ENCODE measurements at regions not wholly inside any gene's neighbourhood (a gene's known extent, or its start where the extent isn't known, plus 50 kb on each side); places are given as distances from the start of the nearest gene placed in this dataset.
"Not testable (repeated sequence)": the region's sequence is repeated elsewhere in the genome, so short reads cannot be mapped to it uniquely, and the experiment has no call there.

DNA sequence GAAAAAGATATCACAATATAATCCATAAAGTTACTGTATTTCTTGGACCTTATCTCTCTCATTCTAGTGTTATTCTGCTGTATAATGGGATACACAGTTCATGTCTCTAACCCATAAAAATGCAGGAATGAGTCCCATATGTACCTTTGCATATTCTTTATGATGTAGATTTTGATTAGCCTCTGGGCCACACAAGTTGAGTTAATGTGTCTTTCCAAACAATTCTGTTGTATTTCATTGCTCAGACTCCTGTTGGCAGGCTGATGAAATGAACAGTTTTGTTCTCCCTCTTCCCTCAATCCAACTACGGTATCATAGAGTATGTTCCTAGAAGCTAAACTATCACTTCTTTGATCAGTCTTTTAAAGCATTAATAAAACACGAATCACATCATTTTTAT, 113.2 kb upstream of the SATB2 start:
- FAIRE-seq (no peak), DNase-seq (ENCODE audit: low spot score) (no peak)

DNA sequence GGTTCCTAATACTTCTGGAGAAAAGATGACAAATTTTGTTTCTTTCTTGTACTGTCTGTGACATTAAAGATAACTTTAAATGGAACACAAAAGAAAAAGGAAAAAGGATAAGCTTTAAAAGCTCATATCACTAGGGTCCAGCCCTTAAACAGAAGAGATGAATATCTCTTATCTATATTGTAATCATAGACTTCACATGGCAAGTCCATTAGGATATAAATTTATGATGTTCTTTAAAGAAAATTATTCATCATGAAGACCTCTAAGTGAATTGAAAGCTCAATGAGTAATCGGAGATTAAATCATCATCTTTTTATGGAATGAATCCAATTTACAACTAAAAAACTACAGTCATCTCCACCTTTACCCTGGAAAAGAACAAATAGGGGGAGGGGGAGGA, 111.6 kb upstream of the SATB2 start:
- DNase-seq (ENCODE audit: low spot score) (no peak), FAIRE-seq (no peak)

GRCh38 chr2:199558156-199558555, 100.4 kb upstream of the SATB2 start:
- no peak for DNase-seq (ENCODE audit: low spot score)
- FAIRE-seq, result no peak

GRCh38 chr2:199556527-199557285, 99.0 kb upstream of the SATB2 start:
- FAIRE-seq, result no peak
- no peak for DNase-seq (ENCODE audit: low spot score)

- no peak for DNase-seq (ENCODE audit: low spot score)
- no peak for FAIRE-seq
Measured at GRCh38 chr2:199554026-199554425, 96.3 kb upstream of the SATB2 start.

- FAIRE-seq (no peak), DNase-seq (ENCODE audit: low spot score) (no peak)
Measured at GRCh38 chr2:199552141-199552540, 94.4 kb upstream of the SATB2 start.

DNA sequence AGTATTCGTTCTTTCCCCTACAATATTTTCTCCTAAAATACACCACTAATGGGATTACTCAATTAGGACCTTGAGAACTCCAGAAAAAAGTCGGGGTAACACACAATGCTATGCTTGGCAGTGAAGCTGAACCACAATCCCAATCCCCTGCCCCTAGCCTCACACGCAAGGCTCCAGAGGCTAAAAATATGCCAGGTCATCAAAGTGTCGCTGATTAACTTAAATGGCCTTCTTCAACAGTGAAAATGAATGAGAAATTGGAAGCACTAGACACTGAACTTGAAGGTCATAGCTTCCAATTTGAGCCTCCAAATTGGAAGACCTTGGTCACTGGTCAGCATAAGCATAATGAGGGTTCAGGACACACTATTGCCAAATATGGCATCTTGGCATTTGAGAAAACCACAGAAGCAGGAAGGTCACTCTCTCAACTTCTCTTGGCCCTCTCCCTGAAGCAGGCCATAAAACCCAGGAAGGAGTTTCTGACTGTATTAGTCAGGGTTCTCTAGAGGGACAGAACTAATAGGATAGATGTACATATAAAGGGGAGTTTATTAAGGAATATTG, 86.0 kb upstream of the SATB2 start:
- DNase-seq (ENCODE audit: low spot score) (no peak), FAIRE-seq (no peak)

DNA sequence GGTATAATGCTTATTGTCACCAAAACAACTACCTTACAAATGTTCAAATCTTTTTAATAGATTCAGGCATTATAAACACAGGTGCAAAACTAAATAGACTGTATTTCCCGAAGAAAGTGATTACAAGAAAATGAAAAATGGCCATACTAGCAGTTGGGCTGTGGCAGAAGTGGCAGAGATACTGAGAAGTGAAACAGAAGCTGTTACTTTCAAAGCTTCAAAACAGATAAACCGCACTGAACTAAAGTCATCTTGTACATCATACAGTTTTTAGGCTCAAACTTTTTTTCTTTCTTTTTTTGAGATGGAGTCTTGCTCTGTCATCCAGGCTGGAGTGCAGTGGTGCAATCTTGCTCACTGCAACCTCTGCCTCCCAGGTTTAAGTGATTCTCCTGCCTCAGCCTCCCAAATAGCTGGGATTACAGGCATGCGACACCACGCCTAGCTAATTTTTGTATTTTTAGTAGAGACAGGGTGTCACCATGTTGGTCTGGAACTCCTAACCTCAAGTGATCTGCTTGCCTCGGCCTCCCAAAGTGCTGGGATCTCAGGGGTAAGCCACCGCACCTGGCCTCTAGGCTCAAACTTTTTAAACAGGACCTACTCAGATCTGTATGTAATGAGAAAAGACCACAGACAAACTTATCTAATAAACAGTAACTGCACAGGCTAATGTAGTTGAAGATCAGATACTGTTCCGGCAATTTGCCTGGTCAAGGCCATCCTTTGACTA, 77.9 kb upstream of the SATB2 start:
- no peak for FAIRE-seq
- no peak for DNase-seq (ENCODE audit: low spot score)

DNA sequence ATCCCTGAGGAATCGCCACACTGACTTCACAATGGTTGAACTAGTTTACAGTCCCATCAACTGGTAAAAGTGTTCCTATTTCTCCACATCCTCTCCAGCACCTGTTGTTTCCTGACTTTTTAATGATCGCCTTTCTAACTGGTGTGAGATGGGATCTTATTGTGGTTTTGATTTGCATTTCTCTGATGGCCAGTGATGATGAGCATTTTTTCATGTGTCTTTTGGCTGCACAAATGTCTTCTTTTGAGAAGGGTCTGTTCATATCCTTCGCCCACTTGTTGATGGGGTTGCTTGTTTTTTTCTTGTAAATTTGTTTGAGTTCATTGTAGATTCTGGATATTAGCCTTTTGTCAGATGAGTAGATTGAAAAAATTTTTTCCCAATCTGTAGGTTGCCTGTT, 76.1 kb upstream of the SATB2 start:
- not testable (repeated sequence) for FAIRE-seq; DNase-seq (ENCODE audit: low spot score)

GRCh38 chr2:199527071-199527470, 69.3 kb upstream of the SATB2 start:
- FAIRE-seq, result no peak
- no peak for DNase-seq (ENCODE audit: low spot score)

- no peak for FAIRE-seq
- DNase-seq (ENCODE audit: low spot score), result no peak
Measured at GRCh38 chr2:199524689-199525574, 67.2 kb upstream of the SATB2 start.

GRCh38 chr2:199509403-199509802, 51.7 kb upstream of the SATB2 start:
- DNase-seq (ENCODE audit: low spot score) (no peak), FAIRE-seq (no peak)

Data from urothelium cell line (cell line).